ENCODE measurements at regions not wholly inside any gene's neighbourhood (a gene's known extent, or its start where the extent isn't known, plus 50 kb on each side); places are given as distances from the start of the nearest gene placed in this dataset.

DNA sequence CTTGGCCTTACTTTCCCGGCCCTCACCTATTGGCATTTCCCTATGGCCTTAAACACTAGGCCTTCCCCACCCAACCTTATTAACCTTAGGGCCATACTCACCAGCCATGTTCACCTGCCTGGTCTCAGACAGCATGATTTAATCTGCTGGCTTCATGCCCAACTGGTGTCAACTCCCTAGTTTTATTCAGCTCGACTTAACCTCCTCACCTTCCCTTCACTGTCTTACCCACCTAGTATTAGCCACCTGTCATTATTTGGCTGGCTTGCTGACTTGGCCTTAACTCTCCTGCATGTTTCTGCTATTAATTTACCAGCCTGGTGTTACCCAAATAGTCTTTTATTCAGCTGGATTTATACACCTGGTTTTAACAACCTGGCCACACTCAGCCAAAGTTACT lies 136.0 kb upstream of the ZSWIM2 start:
- no peak overlapping the region for H3K4me3 Mint-ChIP-seq
- H3K36me3 Mint-ChIP-seq (ENCODE audit: low read depth): no peaks in the 10 kb centered on the region
- H3K9me3 Mint-ChIP-seq: peaks cover 27% of the 10 kb centered on the region
- H3K4me1 Mint-ChIP-seq: no peaks in the 10 kb centered on the region
- H3K27ac Mint-ChIP-seq: no peak overlapping the region
- H3K27me3 Mint-ChIP-seq (ENCODE audit: low read depth, poor library complexity): peaks cover 2% of the 10 kb centered on the region
- no peak for DNase-seq
- TF ChIP-seq, protein P1, sequence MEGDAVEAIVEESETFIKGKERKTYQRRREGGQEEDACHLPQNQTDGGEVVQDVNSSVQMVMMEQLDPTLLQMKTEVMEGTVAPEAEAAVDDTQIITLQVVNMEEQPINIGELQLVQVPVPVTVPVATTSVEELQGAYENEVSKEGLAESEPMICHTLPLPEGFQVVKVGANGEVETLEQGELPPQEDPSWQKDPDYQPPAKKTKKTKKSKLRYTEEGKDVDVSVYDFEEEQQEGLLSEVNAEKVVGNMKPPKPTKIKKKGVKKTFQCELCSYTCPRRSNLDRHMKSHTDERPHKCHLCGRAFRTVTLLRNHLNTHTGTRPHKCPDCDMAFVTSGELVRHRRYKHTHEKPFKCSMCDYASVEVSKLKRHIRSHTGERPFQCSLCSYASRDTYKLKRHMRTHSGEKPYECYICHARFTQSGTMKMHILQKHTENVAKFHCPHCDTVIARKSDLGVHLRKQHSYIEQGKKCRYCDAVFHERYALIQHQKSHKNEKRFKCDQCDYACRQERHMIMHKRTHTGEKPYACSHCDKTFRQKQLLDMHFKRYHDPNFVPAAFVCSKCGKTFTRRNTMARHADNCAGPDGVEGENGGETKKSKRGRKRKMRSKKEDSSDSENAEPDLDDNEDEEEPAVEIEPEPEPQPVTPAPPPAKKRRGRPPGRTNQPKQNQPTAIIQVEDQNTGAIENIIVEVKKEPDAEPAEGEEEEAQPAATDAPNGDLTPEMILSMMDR (IDR thresholded peaks at IDR 0.05): no peak

DNA sequence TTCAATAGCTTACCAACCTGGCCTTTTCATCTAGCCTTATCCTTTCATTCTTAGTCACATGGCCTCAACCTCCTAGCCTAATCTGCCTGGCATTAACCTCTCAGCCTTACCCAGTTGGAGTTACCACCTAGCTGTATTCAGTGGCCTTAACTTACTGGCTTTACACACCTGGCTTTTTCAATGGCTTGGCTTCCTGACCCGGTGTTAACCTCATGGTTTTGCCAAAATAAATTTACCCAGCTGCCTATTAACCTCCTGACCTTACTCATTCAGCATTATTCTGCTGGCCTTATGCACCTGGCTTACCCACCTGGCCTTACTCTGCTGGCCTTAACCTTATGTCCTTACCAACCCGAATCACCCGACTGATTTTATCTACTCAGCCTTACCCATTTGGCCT lies 135.5 kb upstream of the ZSWIM2 start:
- TF ChIP-seq, protein P1 (IDR thresholded peaks at IDR 0.05): no peak
- H3K27me3 Mint-ChIP-seq (ENCODE audit: low read depth, poor library complexity): peaks cover 2% of the 10 kb centered on the region
- no peaks in the 10 kb centered on the region for H3K4me1 Mint-ChIP-seq
- DNase-seq: no peak
- no peak overlapping the region for H3K27ac Mint-ChIP-seq
- H3K9me3 Mint-ChIP-seq: peaks cover 25% of the 10 kb centered on the region
- H3K36me3 Mint-ChIP-seq (ENCODE audit: low read depth): no peaks in the 10 kb centered on the region
- H3K4me3 Mint-ChIP-seq: no peak overlapping the region

DNA sequence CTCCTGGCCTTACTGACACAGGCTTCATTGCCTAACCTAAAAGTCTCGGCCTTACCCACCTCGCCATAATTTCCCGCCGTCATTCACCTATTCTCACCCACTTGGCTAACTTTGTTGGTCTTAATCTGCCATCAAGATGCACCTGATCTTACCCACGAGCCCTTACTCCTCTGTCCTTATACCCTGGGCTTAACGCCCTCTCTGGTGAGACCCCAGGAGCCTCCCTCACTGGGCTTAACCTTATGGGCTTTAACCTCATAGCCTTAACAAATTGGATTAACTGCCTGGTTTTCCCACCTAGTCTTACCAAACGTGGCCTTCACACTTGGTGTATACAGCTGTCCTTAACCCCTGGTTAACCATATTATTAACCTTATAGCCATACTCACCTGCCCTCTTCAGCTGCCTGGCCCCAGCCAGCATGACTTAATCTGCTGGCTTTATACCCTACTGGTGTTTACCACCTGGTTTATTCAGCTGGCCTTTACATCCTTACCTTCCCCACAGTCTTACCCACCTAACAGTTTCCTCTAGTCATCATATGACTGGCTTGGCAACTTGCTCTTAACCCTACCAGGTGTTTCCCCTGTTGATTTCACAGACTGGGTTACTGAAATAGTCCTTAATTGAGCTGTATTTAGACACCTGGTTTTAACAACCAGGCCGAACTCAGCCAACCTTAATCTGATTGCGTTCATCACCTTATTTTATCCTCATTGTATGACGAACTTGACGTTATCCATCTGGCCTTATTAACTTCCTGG lies 132.0 kb upstream of the ZSWIM2 start:
- no peak overlapping the region for H3K4me3 Mint-ChIP-seq
- H3K4me1 Mint-ChIP-seq: no peaks in the 10 kb centered on the region
- TF ChIP-seq, protein P1 (IDR thresholded peaks at IDR 0.05): no peak
- peaks cover 2% of the 10 kb centered on the region for H3K27me3 Mint-ChIP-seq (ENCODE audit: low read depth, poor library complexity)
- H3K27ac Mint-ChIP-seq: no peak overlapping the region
- DNase-seq: no peak
- H3K36me3 Mint-ChIP-seq (ENCODE audit: low read depth): no peaks in the 10 kb centered on the region
- H3K9me3 Mint-ChIP-seq: no peaks in the 10 kb centered on the region

DNA sequence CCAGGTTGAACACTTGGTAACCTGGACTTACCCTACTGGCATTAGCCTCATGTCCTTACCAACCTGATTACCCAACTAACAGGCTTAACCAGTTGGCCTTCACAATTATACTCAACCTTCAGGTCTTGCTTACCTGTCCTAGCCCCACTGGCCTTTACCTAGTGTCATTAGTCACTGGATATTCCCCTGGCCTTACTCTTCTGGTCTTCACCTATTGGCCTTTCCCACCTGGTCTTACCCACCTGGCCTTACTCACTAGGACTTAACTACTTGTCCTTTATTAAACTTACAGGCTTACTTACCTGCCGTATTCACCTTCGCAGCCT lies 131.1 kb upstream of the ZSWIM2 start:
- DNase-seq: no peak
- H3K9me3 Mint-ChIP-seq: no peaks in the 10 kb centered on the region
- TF ChIP-seq, protein P1 (IDR thresholded peaks at IDR 0.05): no peak
- H3K4me3 Mint-ChIP-seq: no peak overlapping the region
- no peaks in the 10 kb centered on the region for H3K36me3 Mint-ChIP-seq (ENCODE audit: low read depth)
- H3K4me1 Mint-ChIP-seq: no peaks in the 10 kb centered on the region
- H3K27me3 Mint-ChIP-seq (ENCODE audit: low read depth, poor library complexity): peaks cover 2% of the 10 kb centered on the region
- H3K27ac Mint-ChIP-seq: no peak overlapping the region

DNA sequence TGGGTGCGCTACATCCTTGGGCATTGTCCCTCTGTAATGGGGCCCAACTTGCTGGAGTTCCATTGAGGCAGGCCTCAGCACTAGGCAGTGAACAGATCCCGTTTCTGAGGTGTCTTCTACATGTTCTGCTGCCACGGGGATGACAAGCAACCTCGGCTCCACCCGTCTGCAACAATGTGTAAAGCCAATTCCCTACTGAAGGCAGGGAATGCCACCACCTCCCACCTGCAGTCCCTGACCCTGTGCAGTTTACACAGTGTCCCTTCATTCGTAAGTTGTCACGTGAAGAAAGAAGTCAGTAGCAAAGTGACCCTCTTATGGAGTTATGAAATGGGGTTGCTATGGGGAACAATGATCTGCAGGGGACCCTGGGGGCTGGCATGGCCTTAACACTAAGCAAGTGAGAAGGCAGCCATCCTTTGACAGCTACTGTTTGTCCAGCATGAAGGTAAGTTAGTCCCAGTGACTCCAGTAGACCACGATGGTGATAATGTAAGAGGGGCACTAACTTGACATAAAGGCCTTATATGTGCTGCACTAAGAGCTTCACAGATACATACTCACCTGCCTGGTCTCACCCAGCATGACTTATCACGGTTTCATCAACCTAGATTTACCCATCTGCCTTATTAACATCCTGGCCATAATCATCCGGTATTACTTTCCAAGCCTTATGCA lies 130.6 kb upstream of the ZSWIM2 start:
- no peak overlapping the region for H3K4me3 Mint-ChIP-seq
- TF ChIP-seq, protein P1 (IDR thresholded peaks at IDR 0.05): no peak
- no peaks in the 10 kb centered on the region for H3K9me3 Mint-ChIP-seq

More for the DNA sequence above, 130.6 kb upstream of the ZSWIM2 start:
- Mint-ChIP-seq H3K27ac (no peak overlapping the region), H3K4me1 (no peaks in the 10 kb centered on the region), H3K27me3 (ENCODE audit: low read depth, poor library complexity) (no peaks in the 10 kb centered on the region), H3K36me3 (ENCODE audit: low read depth) (no peaks in the 10 kb centered on the region)
- DNase-seq: no peak

Measured in nephron progenitor cell (in vitro differentiated cells).